ENCODE measurements at regions not wholly inside any gene's neighbourhood (a gene's known extent, or its start where the extent isn't known, plus 50 kb on each side); places are given as distances from the start of the nearest gene placed in this dataset.

DNA sequence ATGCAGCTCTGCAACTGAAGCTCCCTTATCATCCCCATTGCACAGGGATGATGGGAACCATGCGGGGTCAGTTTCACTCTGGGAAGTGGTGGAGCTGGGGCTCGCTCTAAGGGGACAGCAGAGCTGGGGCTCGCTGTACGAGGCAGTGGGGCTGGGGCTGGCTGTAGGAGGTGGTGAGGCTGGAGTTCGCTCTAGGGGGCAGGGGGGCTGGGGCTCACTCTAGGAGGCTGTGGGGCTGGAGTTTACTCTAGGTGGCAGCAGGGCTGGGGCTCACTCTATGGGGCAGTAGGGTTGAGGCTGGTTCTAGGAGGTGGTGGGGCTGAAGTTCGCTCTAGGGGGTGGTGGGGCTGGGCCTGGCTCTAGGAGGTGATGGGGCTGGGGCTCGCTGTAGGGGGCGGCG is 99.1 kb downstream of the UQCRFS1 start:
- H3K27me3 ChIP-seq, result no peaks in the 10 kb centered on the region
- H3K4me1 ChIP-seq, result no peaks in the 10 kb centered on the region
- TF ChIP-seq, protein P1, sequence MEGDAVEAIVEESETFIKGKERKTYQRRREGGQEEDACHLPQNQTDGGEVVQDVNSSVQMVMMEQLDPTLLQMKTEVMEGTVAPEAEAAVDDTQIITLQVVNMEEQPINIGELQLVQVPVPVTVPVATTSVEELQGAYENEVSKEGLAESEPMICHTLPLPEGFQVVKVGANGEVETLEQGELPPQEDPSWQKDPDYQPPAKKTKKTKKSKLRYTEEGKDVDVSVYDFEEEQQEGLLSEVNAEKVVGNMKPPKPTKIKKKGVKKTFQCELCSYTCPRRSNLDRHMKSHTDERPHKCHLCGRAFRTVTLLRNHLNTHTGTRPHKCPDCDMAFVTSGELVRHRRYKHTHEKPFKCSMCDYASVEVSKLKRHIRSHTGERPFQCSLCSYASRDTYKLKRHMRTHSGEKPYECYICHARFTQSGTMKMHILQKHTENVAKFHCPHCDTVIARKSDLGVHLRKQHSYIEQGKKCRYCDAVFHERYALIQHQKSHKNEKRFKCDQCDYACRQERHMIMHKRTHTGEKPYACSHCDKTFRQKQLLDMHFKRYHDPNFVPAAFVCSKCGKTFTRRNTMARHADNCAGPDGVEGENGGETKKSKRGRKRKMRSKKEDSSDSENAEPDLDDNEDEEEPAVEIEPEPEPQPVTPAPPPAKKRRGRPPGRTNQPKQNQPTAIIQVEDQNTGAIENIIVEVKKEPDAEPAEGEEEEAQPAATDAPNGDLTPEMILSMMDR (IDR thresholded peaks at IDR 0.05), result no peak
- TF ChIP-seq POLR2A (IDR thresholded peaks at IDR 0.05), result no peak
- H3K27ac ChIP-seq, result no peak overlapping the region
- no peaks in the 10 kb centered on the region for H3K36me3 ChIP-seq (replicated peaks in 1 of 2; ENCODE audit: insufficient read depth in 1 of 2, low read depth in 2 of 2)
- DNase-seq (no peak), ATAC-seq (no peak)
- 65 to 82% methylated on average over 5 to 8 of the region's 9 CpGs for WGBS, 2 donors
- H3K9me3 ChIP-seq, result no peaks in the 10 kb centered on the region
- H3K4me3 ChIP-seq, result no peak overlapping the region
- intact Hi-C loops (cut with DNase I), result no loop called here

DNA sequence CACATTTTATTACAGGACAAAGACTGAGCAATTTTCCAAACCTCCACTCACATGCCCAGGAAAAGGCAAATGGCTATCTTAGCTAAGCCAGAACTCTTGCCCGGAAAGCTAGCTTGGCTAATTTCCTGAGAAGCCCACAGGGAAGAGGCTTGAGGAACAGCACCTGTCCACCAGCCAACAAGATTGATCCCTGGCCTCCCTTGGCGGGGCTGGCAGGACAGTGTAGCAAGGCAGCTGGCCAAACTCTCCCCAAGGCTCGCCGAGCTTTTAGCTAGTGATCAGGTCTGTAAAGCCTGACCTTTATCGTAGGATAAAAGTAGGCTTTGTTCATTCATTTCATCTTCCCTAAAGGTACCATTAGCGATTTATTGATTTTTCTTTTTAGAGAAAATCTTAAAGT is 101.4 kb downstream of the UQCRFS1 start:
- DNase-seq, result no peak
- 49 to 53% methylated on average over 6 of the region's 6 CpGs for WGBS, 2 donors
- intact Hi-C loops (cut with DNase I), result no loop called here
- Histone ChIP-seq H3K27ac (no peak overlapping the region), H3K27me3 (no peaks in the 10 kb centered on the region), H3K9me3 (no peaks in the 10 kb centered on the region), H3K4me3 (no peak overlapping the region), H3K36me3 (replicated peaks in 1 of 2; ENCODE audit: insufficient read depth in 1 of 2, low read depth in 2 of 2) (no peaks in the 10 kb centered on the region), H3K4me1 (no peaks in the 10 kb centered on the region)
- no peak for ATAC-seq
- TF ChIP-seq, protein P1 (IDR thresholded peaks at IDR 0.05), result no peak
- TF ChIP-seq POLR2A (IDR thresholded peaks at IDR 0.05), result no peak

DNA sequence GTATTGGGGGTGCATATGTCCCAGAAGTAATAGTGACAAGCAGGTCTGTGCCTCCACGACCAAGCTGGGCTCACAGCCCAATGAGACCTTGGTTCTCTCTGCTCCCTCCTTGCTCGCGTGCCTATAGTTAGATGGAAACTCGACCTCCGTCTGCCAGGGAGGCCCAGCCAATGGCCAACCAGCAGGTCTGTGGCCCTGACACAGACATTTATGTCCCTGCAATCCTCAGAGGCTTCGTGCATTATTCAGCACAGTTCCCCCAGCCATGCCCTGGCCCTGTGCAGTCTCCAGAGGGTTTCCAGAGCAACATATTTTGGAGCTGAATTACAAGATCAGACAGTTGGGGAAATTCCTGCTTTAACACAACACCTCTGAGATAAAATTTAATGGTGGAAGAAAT is 105.1 kb downstream of the UQCRFS1 start:
- ATAC-seq, result no peak
- DNase-seq, result no peak
- TF ChIP-seq POLR2A (IDR thresholded peaks at IDR 0.05), result no peak
- Histone ChIP-seq H3K4me3 (no peak overlapping the region), H3K9me3 (no peaks in the 10 kb centered on the region), H3K36me3 (replicated peaks in 1 of 2; ENCODE audit: insufficient read depth in 1 of 2, low read depth in 2 of 2) (no peaks in the 10 kb centered on the region), H3K27ac (no peak overlapping the region), H3K27me3 (no peaks in the 10 kb centered on the region), H3K4me1 (no peaks in the 10 kb centered on the region)
- intact Hi-C loops (cut with DNase I), result no loop called here
- 51 to 60% methylated on average over 6 of the region's 6 CpGs for WGBS, 2 donors

DNA sequence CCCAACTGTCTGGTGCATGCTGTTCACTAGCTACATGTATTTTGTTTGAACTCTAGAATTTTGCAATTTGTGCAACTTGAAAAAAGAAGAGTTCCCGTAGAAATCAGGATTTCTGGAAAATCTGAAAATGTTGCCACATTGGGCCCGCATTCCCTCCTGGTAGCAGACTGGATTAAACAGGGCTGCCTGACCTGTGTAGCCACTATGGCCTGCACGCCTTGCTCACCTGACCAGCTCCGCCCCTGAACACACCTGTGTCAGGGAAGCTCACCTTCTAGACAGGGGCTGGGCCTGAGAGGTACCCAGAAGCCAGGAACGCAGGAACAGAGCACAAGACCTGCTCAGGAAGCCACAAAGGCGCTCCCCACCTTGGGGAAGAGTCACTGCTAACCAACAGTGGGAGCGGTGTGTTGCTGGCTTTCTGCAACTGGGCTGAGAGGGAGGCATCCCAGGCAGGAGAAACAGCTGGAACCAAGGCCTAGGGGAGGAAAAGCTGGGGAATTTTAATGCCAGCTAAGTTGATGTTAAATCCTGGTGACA is 106.5 kb downstream of the UQCRFS1 start:
- TF ChIP-seq, protein P1 (IDR thresholded peaks at IDR 0.05), result no peak
- TF ChIP-seq POLR2A (IDR thresholded peaks at IDR 0.05), result no peak
- Histone ChIP-seq H3K27me3 (no peaks in the 10 kb centered on the region), H3K9me3 (no peaks in the 10 kb centered on the region), H3K36me3 (replicated peaks in 1 of 2; ENCODE audit: insufficient read depth in 1 of 2, low read depth in 2 of 2) (no peaks in the 10 kb centered on the region), H3K27ac (no peak overlapping the region), H3K4me3 (no peak overlapping the region), H3K4me1 (no peaks in the 10 kb centered on the region)
- no peak for DNase-seq
- intact Hi-C loops (cut with DNase I), result no loop called here
- 78 to 85% methylated on average over 5 to 7 of the region's 7 CpGs for WGBS, 2 donors
- no peak for ATAC-seq

DNA sequence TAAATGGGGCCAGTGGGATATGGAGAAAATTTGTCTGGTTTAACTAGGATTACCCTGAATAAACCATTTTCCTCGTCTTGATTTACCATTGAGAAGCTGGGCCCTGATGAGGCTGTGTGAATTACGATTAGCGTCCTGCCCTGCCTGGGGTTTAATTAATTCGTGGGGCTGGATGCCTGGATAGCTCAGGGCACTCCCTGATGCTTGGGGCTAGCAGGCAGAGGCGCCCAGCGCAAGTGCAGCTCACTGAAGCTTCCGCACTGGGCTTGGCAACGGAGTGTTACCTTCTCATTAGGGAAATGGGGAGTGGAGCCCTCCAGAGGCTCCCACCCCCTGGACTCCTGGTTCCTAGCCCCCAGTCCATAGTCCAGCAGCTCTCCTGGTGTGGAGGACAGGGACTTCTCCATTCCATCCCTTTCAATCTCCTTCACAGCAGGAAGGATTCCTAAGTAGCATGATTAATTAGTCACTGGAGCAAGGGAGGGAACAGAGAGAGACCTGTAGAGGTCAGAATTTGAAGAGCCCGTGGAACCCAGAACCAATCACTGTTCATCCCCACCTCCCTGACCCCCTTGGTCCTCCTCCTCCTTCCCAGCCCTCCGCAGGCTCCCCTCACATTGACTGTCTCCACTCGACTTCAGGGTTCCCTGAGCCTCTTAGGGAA is 107.2 kb downstream of the UQCRFS1 start:
- ATAC-seq, result no peak
- 61 to 70% methylated on average over 11 of the region's 11 CpGs for WGBS, 2 donors
- TF ChIP-seq, protein P1 (IDR thresholded peaks at IDR 0.05), result no peak
- no peak for TF ChIP-seq POLR2A (IDR thresholded peaks at IDR 0.05)

More for the DNA sequence above, 107.2 kb downstream of the UQCRFS1 start:
- H3K4me1 ChIP-seq, result no peaks in the 10 kb centered on the region
- DNase-seq, result no peak
- no peak overlapping the region for H3K27ac ChIP-seq
- no peaks in the 10 kb centered on the region for H3K9me3 ChIP-seq
- no peaks in the 10 kb centered on the region for H3K27me3 ChIP-seq
- no peak overlapping the region for H3K4me3 ChIP-seq
- no peaks in the 10 kb centered on the region for H3K36me3 ChIP-seq (replicated peaks in 1 of 2; ENCODE audit: insufficient read depth in 1 of 2, low read depth in 2 of 2)
- intact Hi-C loops (cut with DNase I), result no loop called here
